Right lobe of liver (tissue), 4 donors: ENCODE measurements at regions not wholly inside any gene's neighbourhood (a gene's known extent, or its start where the extent isn't known, plus 50 kb on each side); places are given as distances from the start of the nearest gene placed in this dataset.

Source experiments
- POLR2A ChIP-seq: fragments of 450-650 bp; IDR thresholded peaks from one replicate; pipeline ENCODE4 v1.6.1; 2017; ENCODE audit warnings: antibody characterized with exemption, mild to moderate bottlenecking
- TF ChIP-seq, protein P1 (sequence below), 4 donors: fragments of 200-600 bp in 3 of 4; fragments of 450-650 bp in 1 of 4; IDR thresholded peaks; one replicate each; pipeline versions ENCODE4 v1.5.1 to v1.8.0; 2016 to 2022; ENCODE audit warnings: antibody characterized with exemption in 4 of 4, mild to moderate bottlenecking in 2 of 4
- donor health status: DM: no; HTN: no; CAD: no.
- donor health status: DM: no; HTN: no; CAD: no.
- donor health status: DM: no; HTN: yes; CAD: no.

DNA sequence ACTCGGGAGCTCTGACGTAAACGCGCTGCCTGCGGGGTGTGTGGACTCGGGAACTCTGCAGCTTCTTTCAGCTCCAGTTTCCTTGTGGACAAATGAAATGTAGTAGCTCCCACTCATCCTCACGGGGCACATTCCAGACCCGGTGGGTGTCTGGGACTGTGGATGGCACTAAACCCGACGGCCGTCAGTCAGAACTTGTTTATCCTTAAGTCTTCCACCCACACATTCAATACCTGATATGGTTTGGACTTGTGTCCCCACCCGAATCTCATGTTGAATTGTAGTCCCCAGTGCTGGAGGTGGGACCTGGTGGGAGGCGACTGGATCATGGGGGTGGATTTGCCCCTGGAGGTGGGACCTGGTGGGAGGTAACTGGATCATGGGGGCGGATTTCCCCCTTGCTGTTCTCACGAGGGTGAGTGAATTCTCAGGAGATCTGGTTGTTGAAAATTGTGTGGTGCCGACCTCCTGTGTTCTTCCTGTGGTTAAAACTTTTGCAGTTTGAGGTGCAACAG, 81.2 kb upstream of the SNTG2 start:
- TF ChIP-seq, protein P1, sequence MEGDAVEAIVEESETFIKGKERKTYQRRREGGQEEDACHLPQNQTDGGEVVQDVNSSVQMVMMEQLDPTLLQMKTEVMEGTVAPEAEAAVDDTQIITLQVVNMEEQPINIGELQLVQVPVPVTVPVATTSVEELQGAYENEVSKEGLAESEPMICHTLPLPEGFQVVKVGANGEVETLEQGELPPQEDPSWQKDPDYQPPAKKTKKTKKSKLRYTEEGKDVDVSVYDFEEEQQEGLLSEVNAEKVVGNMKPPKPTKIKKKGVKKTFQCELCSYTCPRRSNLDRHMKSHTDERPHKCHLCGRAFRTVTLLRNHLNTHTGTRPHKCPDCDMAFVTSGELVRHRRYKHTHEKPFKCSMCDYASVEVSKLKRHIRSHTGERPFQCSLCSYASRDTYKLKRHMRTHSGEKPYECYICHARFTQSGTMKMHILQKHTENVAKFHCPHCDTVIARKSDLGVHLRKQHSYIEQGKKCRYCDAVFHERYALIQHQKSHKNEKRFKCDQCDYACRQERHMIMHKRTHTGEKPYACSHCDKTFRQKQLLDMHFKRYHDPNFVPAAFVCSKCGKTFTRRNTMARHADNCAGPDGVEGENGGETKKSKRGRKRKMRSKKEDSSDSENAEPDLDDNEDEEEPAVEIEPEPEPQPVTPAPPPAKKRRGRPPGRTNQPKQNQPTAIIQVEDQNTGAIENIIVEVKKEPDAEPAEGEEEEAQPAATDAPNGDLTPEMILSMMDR (IDR thresholded peaks at IDR 0.05), result no peak
- TF ChIP-seq POLR2A, result no peak
